Large intestine (tissue), 3 donors: ENCODE measurements at regions not wholly inside any gene's neighbourhood (a gene's known extent, or its start where the extent isn't known, plus 50 kb on each side); places are given as distances from the start of the nearest gene placed in this dataset.
A peak's percentile ranks its signal among the peaks of the same experiment; 100 is the strongest.

Source experiments
- DNase-seq, 2 donors: peaks; one replicate each; pipeline versions ENCODE4 v3.0.0 to v3.0.0-alpha.2; 2013
- H3K27ac ChIP-seq: one replicate; pipeline ENCODE4 v1.5.1; 2013; ENCODE audit warnings: low read length
- H3K27me3 ChIP-seq: 2 replicates; pipeline ENCODE4 v1.6.1; 2013; ENCODE audit warnings: low read length; ENCODE audit not compliant: control insufficient read depth, insufficient read depth
- H3K36me3 ChIP-seq: 2 replicates; pipeline ENCODE4 v1.6.1; 2013; ENCODE audit warnings: low read length; ENCODE audit not compliant: control insufficient read depth, insufficient read depth
- H3K4me1 ChIP-seq: one replicate; pipeline ENCODE4 v1.6.1; 2013; ENCODE audit warnings: low read length; ENCODE audit not compliant: control insufficient read depth, insufficient read depth
- H3K4me3 ChIP-seq: one replicate; pipeline ENCODE4 v1.5.1; 2013; ENCODE audit warnings: low read length
- H3K9me3 ChIP-seq: one replicate; pipeline ENCODE4 v1.6.1; 2013; ENCODE audit warnings: mild to moderate bottlenecking, low read depth, low read length, moderate library complexity; ENCODE audit not compliant: control insufficient read depth
- WGBS: methylation state at CpG from one replicate; pipeline ENCODE4 v1.1.5; 2013; ENCODE audit warnings: low lambda C conversion rate; ENCODE audit not compliant: insufficient coverage; 5-methylcytosine and 5-hydroxymethylcytosine counted together

GRCh38 chr2:129702416-129703176 is 276.9 kb upstream of the RAB6C start:
- Histone ChIP-seq H3K36me3 (no peaks in the 10 kb centered on the region), H3K27me3 (no peaks in the 10 kb centered on the region), H3K4me1 (peaks cover 10% of the 10 kb centered on the region), H3K27ac (peak overlapping the region; percentile 65), H3K4me3 (no peak overlapping the region), H3K9me3 (no peaks in the 10 kb centered on the region)
- peak in 1 of 2 donors; percentile 69 for DNase-seq
- no CpG with 5 or more reads among the region's 4 CpGs for WGBS

DNA sequence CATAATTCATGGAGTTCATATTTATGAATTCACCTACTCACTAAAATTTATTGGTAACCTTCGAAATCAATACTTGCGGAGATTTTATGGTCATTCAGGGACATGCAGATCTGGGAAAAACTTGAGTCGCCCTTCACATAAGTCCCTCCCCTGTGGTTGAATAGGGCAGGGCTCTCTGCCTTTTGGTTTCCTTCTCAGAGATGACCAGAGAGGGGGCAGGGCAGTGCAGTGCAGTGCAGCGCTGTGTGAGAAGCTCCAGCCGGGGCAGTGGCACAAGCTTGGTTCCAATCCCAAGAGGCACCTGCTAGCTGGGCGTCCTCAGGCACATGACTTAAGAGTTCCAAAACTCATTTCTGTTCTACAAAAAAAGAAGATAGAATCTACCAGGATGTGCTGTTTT is 274.4 kb upstream of the RAB6C start:
- Histone ChIP-seq H3K27ac (no peak overlapping the region), H3K4me1 (peaks cover 10% of the 10 kb centered on the region), H3K36me3 (no peaks in the 10 kb centered on the region), H3K27me3 (no peaks in the 10 kb centered on the region), H3K4me3 (no peak overlapping the region), H3K9me3 (no peaks in the 10 kb centered on the region)
- no CpG with 5 or more reads among the region's 6 CpGs for WGBS
- no peak for DNase-seq

DNA sequence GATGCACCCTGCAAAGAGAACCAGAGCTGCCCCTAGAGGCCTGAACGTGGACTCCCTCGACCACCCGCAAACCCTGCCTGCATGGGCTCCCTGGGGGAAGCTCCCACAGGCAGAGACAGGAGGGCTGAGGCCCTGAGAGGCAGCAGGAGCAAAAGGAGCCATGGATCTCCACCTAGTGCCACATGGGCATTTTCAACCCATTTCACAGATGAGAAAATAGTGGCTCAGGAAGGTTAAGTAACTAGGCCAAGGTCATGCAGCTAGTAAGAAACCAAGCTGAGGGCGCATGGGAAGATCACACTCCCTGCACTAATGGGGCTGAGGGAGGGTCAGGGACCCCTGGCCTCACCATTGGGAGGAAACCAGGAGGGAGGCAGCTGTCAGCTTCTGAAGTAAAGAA is 271.7 kb upstream of the RAB6C start:
- no CpG with 5 or more reads among the region's 4 CpGs for WGBS
- H3K27me3 ChIP-seq = no peaks in the 10 kb centered on the region

GRCh38 chr2:129708221-129708967 is 271.1 kb upstream of the RAB6C start:
- Histone ChIP-seq H3K27me3 (no peaks in the 10 kb centered on the region), H3K36me3 (no peaks in the 10 kb centered on the region), H3K4me1 (peaks cover 10% of the 10 kb centered on the region), H3K9me3 (no peaks in the 10 kb centered on the region), H3K4me3 (no peak overlapping the region), H3K27ac (no peak overlapping the region)
- WGBS = no CpG with 5 or more reads among the region's 20 CpGs
- no peak for DNase-seq

More for the DNA sequence above, 271.7 kb upstream of the RAB6C start:
- Histone ChIP-seq H3K36me3 (no peaks in the 10 kb centered on the region), H3K4me1 (peaks cover 10% of the 10 kb centered on the region), H3K27ac (no peak overlapping the region), H3K9me3 (no peaks in the 10 kb centered on the region), H3K4me3 (no peak overlapping the region)
- no peak for DNase-seq

DNA sequence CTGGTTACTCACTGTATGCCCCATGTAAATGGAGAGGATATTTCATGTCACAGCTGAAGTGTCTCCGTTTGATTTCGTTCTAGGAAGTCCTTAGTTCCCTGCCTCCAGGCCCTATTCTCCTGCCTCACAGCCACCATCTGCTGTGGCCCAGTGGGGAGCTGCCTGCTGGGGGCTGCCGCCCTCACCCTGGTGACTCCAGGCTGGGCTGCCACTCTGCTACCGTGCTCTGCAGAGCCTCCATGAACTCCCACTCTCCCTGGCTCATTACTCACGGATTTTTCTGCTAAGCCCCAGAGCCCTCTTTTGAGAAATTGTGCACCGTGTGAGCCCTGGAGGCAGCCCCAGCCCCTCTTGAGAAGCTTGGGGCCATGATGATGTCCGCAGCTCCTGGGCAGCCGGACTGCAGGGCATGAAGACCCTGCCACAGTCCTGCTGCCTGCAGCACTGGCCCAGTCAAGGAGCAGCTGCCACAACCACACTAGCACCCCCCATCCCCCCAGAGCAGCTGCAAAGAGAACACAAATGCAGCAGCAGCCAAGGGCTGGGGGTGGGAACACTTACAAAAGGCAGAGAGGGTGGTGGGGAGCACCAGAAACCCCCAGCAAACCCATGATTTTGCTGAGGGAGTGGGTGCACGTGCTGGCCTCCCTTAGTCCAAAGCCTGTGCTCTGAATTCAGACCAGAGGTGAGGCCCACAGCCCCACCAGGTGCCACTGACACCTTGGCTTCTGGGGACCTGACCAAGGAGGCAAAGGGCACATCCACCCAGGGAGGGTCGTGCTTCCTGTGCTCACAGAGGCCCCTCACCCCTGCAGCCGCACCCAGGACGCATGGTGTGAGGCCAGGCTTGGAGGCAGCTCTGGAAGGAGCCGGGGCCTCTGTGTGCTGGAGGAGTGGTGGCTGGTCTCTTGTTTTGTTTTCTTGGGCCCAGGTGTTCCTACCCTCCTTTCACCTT is 270.2 kb upstream of the RAB6C start:
- Histone ChIP-seq H3K27me3 (no peaks in the 10 kb centered on the region), H3K27ac (no peak overlapping the region), H3K4me3 (no peak overlapping the region), H3K36me3 (no peaks in the 10 kb centered on the region), H3K9me3 (no peaks in the 10 kb centered on the region), H3K4me1 (peaks cover 10% of the 10 kb centered on the region)
- DNase-seq = peak in 1 of 2 donors; percentile 36
- WGBS = no CpG with 5 or more reads among the region's 13 CpGs

GRCh38 chr2:129709956-129710598 is 269.4 kb upstream of the RAB6C start:
- H3K36me3 ChIP-seq = no peaks in the 10 kb centered on the region
- H3K9me3 ChIP-seq = no peaks in the 10 kb centered on the region
- H3K27ac ChIP-seq = no peak overlapping the region
- no CpG with 5 or more reads among the region's 16 CpGs for WGBS
- peak in 1 of 2 donors; percentile 27 for DNase-seq
- no peak overlapping the region for H3K4me3 ChIP-seq
- peaks cover 10% of the 10 kb centered on the region for H3K4me1 ChIP-seq
- no peaks in the 10 kb centered on the region for H3K27me3 ChIP-seq

- no peaks in the 10 kb centered on the region for H3K27me3 ChIP-seq
- H3K36me3 ChIP-seq = no peaks in the 10 kb centered on the region
- no peaks in the 10 kb centered on the region for H3K9me3 ChIP-seq
- 90% methylated on average over 2 of the region's 32 CpGs for WGBS
- H3K4me3 ChIP-seq = no peak overlapping the region
- DNase-seq = no peak
- H3K27ac ChIP-seq = no peak overlapping the region
- peaks cover 10% of the 10 kb centered on the region for H3K4me1 ChIP-seq
Observed at GRCh38 chr2:129710670-129711495, 268.6 kb upstream of the RAB6C start.

DNA sequence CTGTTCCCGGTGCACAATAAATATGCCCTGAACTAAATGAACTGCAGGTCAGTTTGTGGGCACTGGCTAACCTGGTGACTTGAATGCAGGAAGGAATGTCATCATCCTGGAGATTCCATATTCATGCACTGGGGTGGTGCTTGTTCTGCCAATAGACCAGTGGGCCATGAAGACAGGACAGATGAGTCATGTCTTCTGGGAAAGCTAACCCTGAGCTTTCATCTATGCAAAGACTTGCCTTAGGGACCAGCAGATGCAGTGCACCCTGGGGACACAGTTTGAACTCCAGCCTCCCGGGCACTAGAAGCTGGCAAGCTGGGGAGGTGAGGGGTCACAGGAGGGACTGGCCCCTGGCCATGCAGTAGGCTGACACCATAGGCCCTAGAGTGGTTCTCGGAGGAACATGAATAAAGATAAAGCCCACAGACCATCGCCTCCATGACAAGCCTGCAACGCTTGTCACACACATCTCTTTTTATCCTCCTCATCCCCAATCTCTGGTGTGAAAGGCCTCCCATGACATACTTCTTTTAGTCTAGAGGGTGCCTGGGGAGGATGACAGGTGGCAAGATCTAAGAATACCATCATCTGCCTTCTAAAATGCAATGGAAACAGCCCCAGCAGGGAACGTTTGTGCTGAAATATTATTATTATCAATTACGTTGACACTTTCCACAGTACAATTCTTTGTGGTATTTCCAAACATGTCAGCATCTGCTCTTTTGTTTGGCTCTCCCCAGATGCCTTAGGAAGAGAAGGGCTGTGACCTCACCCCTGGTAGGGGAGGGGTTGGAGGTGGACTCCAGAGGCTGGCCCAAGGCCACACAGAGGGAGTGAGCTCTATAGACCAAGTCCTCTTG is 267.4 kb upstream of the RAB6C start:
- no CpG with 5 or more reads among the region's 7 CpGs for WGBS
- Histone ChIP-seq H3K9me3 (no peaks in the 10 kb centered on the region), H3K27ac (no peak overlapping the region)

DNA sequence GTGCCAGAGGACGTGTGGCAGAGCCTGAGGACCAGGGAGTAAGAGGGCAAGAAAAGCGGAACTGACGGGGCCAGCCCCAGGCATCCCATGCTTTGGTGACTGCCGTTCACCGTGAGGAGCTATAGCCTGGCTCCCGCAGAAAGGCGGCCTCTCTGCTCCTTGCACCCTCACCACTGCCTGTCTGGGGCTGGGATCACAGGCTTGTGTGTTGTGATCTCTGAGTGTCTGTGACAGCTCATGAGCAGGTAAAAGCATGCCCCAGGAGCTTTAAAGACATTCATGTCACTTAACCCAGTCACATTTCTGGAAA is 266.8 kb upstream of the RAB6C start:
- no CpG with 5 or more reads among the region's 7 CpGs for WGBS
- no peak for DNase-seq
- no peak overlapping the region for H3K4me3 ChIP-seq
- H3K27ac ChIP-seq = no peak overlapping the region
- H3K4me1 ChIP-seq = peaks cover 21% of the 10 kb centered on the region
- no peaks in the 10 kb centered on the region for H3K27me3 ChIP-seq
- no peaks in the 10 kb centered on the region for H3K36me3 ChIP-seq
- no peaks in the 10 kb centered on the region for H3K9me3 ChIP-seq

More for the DNA sequence above, 267.4 kb upstream of the RAB6C start:
- no peaks in the 10 kb centered on the region for H3K27me3 ChIP-seq
- peaks cover 15% of the 10 kb centered on the region for H3K4me1 ChIP-seq
- no peak overlapping the region for H3K4me3 ChIP-seq
- no peaks in the 10 kb centered on the region for H3K36me3 ChIP-seq
- DNase-seq = no peak
